ENCODE measurements at regions not wholly inside any gene's neighbourhood (a gene's known extent, or its start where the extent isn't known, plus 50 kb on each side); places are given as distances from the start of the nearest gene placed in this dataset.

- H3K79me2 ChIP-seq (ENCODE audit: insufficient read depth, low read length) = no peaks in the 10 kb centered on the region
- H3F3A ChIP-seq (ENCODE audit: insufficient read depth, low read length) = no peaks in the 10 kb centered on the region; the same call in 1 of the 2 replicates
- H3K9me3 ChIP-seq (ENCODE audit: low read length) = no peaks in the 10 kb centered on the region
- H3K4me3 ChIP-seq (ENCODE audit: low read depth, low read length, poor library complexity, severe bottlenecking) = no peak overlapping the region
- no peak overlapping the region for H2AFZ ChIP-seq (ENCODE audit: low read length)
- no peaks in the 10 kb centered on the region for H3K9me2 ChIP-seq (ENCODE audit: low read depth, low read length)
- H3K27me3 ChIP-seq (ENCODE audit: insufficient read depth, low read length) = no peaks in the 10 kb centered on the region
- no peaks in the 10 kb centered on the region for H3K36me3 ChIP-seq (ENCODE audit: insufficient read depth, low read length)
- no peak overlapping the region for H3K4me2 ChIP-seq (ENCODE audit: low read length)
- H3K9ac ChIP-seq (ENCODE audit: low read length) = no peak overlapping the region
- no peaks in the 10 kb centered on the region for H4K20me1 ChIP-seq (ENCODE audit: insufficient read depth, low read length)
- H3K27ac ChIP-seq (ENCODE audit: low read depth, low read length, poor library complexity, severe bottlenecking) = no peak overlapping the region
- TF ChIP-seq, protein P1, sequence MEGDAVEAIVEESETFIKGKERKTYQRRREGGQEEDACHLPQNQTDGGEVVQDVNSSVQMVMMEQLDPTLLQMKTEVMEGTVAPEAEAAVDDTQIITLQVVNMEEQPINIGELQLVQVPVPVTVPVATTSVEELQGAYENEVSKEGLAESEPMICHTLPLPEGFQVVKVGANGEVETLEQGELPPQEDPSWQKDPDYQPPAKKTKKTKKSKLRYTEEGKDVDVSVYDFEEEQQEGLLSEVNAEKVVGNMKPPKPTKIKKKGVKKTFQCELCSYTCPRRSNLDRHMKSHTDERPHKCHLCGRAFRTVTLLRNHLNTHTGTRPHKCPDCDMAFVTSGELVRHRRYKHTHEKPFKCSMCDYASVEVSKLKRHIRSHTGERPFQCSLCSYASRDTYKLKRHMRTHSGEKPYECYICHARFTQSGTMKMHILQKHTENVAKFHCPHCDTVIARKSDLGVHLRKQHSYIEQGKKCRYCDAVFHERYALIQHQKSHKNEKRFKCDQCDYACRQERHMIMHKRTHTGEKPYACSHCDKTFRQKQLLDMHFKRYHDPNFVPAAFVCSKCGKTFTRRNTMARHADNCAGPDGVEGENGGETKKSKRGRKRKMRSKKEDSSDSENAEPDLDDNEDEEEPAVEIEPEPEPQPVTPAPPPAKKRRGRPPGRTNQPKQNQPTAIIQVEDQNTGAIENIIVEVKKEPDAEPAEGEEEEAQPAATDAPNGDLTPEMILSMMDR (IDR thresholded peaks at IDR 0.05; ENCODE audit: low read length) = no peak
- TF ChIP-seq EZH2 (IDR thresholded peaks at IDR 0.05; ENCODE audit: borderline replicate concordance, low read length) = no peak
- H3K4me1 ChIP-seq (ENCODE audit: insufficient read depth, low read length, severe bottlenecking) = no peaks in the 10 kb centered on the region
These were observed 555.5 kb upstream of the NR5A2 start for GRCh38 chr1:199472018-199472417.

DNA sequence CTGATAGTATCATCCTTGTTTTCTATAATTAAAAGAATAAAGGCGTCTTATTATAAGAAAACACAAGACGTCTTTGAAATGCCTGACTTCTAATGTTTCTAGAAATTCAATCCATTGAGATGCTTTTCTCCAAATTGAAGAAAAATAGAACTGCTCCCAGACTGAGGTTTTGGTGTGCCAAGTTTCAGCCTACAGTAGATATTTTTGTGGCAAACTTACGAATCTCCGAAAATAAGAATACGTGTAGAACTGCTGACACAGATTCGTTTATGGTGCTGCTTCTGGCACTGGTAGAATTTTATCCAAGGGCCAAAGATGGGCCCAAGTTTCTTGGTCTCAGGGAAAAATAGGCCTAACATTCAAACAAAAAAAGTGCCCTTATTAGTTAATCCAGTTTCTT is 554.5 kb upstream of the NR5A2 start:
- Histone ChIP-seq H3K36me3 (ENCODE audit: insufficient read depth, low read length) (no peaks in the 10 kb centered on the region), H3K4me3 (ENCODE audit: low read depth, low read length, poor library complexity, severe bottlenecking) (no peak overlapping the region), H3F3A (ENCODE audit: insufficient read depth, low read length) (no peaks in the 10 kb centered on the region; the same call in 1 of the 2 replicates), H3K9ac (ENCODE audit: low read length) (no peak overlapping the region), H3K79me2 (ENCODE audit: insufficient read depth, low read length) (no peaks in the 10 kb centered on the region), H3K4me1 (ENCODE audit: insufficient read depth, low read length, severe bottlenecking) (no peaks in the 10 kb centered on the region), H2AFZ (ENCODE audit: low read length) (no peak overlapping the region), H3K9me2 (ENCODE audit: low read depth, low read length) (no peaks in the 10 kb centered on the region), H3K27ac (ENCODE audit: low read depth, low read length, poor library complexity, severe bottlenecking) (no peak overlapping the region), H4K20me1 (ENCODE audit: insufficient read depth, low read length) (no peaks in the 10 kb centered on the region), H3K27me3 (ENCODE audit: insufficient read depth, low read length) (no peaks in the 10 kb centered on the region), H3K4me2 (ENCODE audit: low read length) (no peak overlapping the region), H3K9me3 (ENCODE audit: low read length) (no peaks in the 10 kb centered on the region)
- no peak for TF ChIP-seq EZH2 (IDR thresholded peaks at IDR 0.05; ENCODE audit: borderline replicate concordance, low read length)
- TF ChIP-seq, protein P1 (IDR thresholded peaks at IDR 0.05; ENCODE audit: low read length) = no peak

GRCh38 chr1:199474738-199475137 is 552.8 kb upstream of the NR5A2 start:
- H3K9me2 ChIP-seq (ENCODE audit: low read depth, low read length) = no peaks in the 10 kb centered on the region
- no peak overlapping the region for H3K4me3 ChIP-seq (ENCODE audit: low read depth, low read length, poor library complexity, severe bottlenecking)
- no peaks in the 10 kb centered on the region for H4K20me1 ChIP-seq (ENCODE audit: insufficient read depth, low read length)
- no peaks in the 10 kb centered on the region for H3K36me3 ChIP-seq (ENCODE audit: insufficient read depth, low read length)
- no peaks in the 10 kb centered on the region for H3F3A ChIP-seq (ENCODE audit: insufficient read depth, low read length)
- H3K27me3 ChIP-seq (ENCODE audit: insufficient read depth, low read length) = no peaks in the 10 kb centered on the region
- H2AFZ ChIP-seq (ENCODE audit: low read length) = no peak overlapping the region
- no peak overlapping the region for H3K9ac ChIP-seq (ENCODE audit: low read length)
- H3K4me2 ChIP-seq (ENCODE audit: low read length) = no peak overlapping the region
- H3K9me3 ChIP-seq (ENCODE audit: low read length) = no peaks in the 10 kb centered on the region
- H3K79me2 ChIP-seq (ENCODE audit: insufficient read depth, low read length) = no peaks in the 10 kb centered on the region
- H3K27ac ChIP-seq (ENCODE audit: low read depth, low read length, poor library complexity, severe bottlenecking) = no peak overlapping the region
- H3K4me1 ChIP-seq (ENCODE audit: insufficient read depth, low read length, severe bottlenecking) = no peaks in the 10 kb centered on the region
- TF ChIP-seq EZH2 (IDR thresholded peaks at IDR 0.05; ENCODE audit: borderline replicate concordance, low read length) = no peak
- TF ChIP-seq, protein P1 (IDR thresholded peaks at IDR 0.05; ENCODE audit: low read length) = no peak

Data from OCI-LY1 (cell line).